Osteocyte (in vitro differentiated cells): ENCODE measurements at regions not wholly inside any gene's neighbourhood (a gene's known extent, or its start where the extent isn't known, plus 50 kb on each side); places are given as distances from the start of the nearest gene placed in this dataset.

Source experiments
- DNase-seq: peaks from one replicate; pipeline ENCODE4 v3.0.0; 2021; ENCODE audit warnings: mixed read lengths; ENCODE audit not compliant: unreplicated experiment; ENCODE audit errors: extremely low spot score
- H3K27ac Mint-ChIP-seq: one replicate; pipeline ENCODE4 v1.8.0; 2021; ENCODE audit warnings: mild to moderate bottlenecking, mixed read lengths; ENCODE audit not compliant: unreplicated experiment
- H3K27me3 Mint-ChIP-seq: one replicate; pipeline ENCODE4 v1.8.0; 2021; ENCODE audit warnings: mixed read lengths; ENCODE audit not compliant: unreplicated experiment
- H3K36me3 Mint-ChIP-seq: one replicate; pipeline ENCODE4 v1.8.0; 2021; ENCODE audit warnings: mixed read lengths; ENCODE audit not compliant: unreplicated experiment
- H3K4me1 Mint-ChIP-seq: one replicate; pipeline ENCODE4 v1.8.0; 2021; ENCODE audit warnings: mixed read lengths; ENCODE audit not compliant: unreplicated experiment
- H3K4me3 Mint-ChIP-seq: one replicate; pipeline ENCODE4 v1.8.0; 2021; ENCODE audit warnings: mild to moderate bottlenecking, moderate library complexity, mixed read lengths; ENCODE audit not compliant: unreplicated experiment
- H3K9me3 Mint-ChIP-seq: one replicate; pipeline ENCODE4 v1.8.0; 2021; ENCODE audit warnings: mixed read lengths; ENCODE audit not compliant: unreplicated experiment
- TF ChIP-seq, protein P1 (sequence below): fragments of 200-600 bp; sonication (generic); IDR thresholded peaks from 2 replicates; pipeline ENCODE4 v1.5.0; 2021; ENCODE audit warnings: antibody characterized with exemption, mild to moderate bottlenecking, moderate library complexity

DNA sequence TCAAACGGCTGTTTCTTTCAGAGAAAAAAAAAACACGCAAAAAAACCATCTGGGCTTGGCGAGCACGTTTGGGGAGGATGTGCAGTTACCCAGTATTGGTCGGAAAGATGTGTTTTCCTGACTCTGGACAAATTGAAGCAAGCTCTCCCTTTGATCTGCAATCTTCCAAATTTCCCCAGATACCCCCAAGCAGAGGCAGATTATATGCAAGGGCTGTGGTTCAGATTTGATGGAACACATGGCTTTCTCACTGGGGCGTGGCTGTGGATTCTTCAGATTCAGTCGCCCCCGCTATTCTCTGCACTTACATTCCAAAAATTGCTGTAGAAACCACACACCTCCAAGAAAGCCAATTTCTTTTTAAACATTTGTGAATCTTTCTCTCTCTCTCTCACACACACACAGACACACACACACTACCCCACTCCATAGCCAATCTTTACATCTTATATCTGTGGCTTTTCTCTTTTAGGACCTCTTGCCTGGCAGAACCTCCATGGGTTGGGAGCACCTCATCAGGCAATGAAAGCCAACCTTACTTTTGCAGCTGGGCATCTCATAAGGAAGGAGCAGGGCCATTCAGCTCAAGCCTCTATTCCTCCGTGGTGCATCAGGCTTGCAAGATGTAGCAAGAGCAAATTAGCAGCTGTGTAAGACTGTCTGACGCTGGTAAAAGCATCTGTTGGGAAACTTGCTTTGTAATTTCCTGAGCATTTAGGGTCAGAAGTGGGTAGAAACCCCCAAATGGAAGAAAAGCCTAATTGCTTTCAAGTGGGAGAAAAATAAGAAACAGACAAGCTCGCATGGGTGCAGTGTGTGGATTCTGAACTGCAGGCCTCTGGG lies 103.9 kb upstream of the FAM20A start:
- no peak overlapping the region for H3K27ac Mint-ChIP-seq
- H3K36me3 Mint-ChIP-seq: no peaks in the 10 kb centered on the region
- peaks cover 10% of the 10 kb centered on the region for H3K4me1 Mint-ChIP-seq
- peaks cover 4% of the 10 kb centered on the region for H3K9me3 Mint-ChIP-seq
- H3K4me3 Mint-ChIP-seq: no peak overlapping the region
- no peak for DNase-seq
- TF ChIP-seq, protein P1, sequence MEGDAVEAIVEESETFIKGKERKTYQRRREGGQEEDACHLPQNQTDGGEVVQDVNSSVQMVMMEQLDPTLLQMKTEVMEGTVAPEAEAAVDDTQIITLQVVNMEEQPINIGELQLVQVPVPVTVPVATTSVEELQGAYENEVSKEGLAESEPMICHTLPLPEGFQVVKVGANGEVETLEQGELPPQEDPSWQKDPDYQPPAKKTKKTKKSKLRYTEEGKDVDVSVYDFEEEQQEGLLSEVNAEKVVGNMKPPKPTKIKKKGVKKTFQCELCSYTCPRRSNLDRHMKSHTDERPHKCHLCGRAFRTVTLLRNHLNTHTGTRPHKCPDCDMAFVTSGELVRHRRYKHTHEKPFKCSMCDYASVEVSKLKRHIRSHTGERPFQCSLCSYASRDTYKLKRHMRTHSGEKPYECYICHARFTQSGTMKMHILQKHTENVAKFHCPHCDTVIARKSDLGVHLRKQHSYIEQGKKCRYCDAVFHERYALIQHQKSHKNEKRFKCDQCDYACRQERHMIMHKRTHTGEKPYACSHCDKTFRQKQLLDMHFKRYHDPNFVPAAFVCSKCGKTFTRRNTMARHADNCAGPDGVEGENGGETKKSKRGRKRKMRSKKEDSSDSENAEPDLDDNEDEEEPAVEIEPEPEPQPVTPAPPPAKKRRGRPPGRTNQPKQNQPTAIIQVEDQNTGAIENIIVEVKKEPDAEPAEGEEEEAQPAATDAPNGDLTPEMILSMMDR: no peak
- peaks cover 6% of the 10 kb centered on the region for H3K27me3 Mint-ChIP-seq

DNA sequence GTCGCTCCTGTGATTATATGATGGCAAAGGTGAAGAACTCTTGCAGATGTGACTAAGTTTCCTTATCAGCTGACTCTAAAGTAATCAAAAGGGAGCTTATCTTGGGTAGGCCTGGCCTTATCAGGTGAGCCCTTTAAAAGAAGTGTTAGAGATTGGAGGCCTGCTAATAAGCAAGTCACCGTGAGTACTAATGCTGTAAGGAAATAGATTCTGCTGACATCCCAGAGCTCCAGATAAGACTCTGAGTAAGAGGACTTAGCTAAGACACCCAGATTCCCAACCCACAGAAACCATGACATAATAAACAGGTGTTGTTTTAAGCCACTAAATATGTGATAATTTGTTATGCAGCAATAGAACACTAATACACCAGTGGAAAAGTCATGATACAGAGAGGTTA lies 99.9 kb upstream of the FAM20A start:
- Mint-ChIP-seq H3K4me1 (peaks cover 5% of the 10 kb centered on the region), H3K9me3 (peaks cover 4% of the 10 kb centered on the region), H3K4me3 (no peak overlapping the region), H3K27ac (no peak overlapping the region), H3K36me3 (no peaks in the 10 kb centered on the region), H3K27me3 (peaks cover 3% of the 10 kb centered on the region)
- TF ChIP-seq, protein P1: no peak
- no peak for DNase-seq

DNA sequence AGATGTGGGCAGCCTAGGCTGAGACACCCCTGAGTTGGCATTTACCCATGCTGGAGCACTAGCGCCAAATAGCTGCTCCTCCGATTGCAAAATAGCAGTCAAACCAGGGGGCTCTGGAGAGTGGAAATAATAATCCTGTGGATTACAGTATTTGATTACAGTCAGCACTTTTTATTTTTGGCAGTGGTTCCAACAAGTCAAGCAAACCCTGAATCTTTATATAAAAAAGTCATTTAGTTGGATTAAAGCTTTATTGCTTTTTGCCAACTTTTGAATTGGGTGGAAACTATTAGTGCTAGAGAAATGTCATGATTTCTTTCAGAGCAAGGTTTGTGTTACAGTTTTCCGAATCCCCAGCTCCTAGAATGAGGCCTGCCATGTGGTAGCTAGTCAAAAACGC lies 99.3 kb upstream of the FAM20A start:
- Mint-ChIP-seq H3K27ac (no peak overlapping the region), H3K9me3 (peaks cover 4% of the 10 kb centered on the region), H3K27me3 (peaks cover 3% of the 10 kb centered on the region), H3K36me3 (no peaks in the 10 kb centered on the region), H3K4me3 (no peak overlapping the region), H3K4me1 (peaks cover 5% of the 10 kb centered on the region)
- DNase-seq: no peak
- TF ChIP-seq, protein P1: no peak

DNA sequence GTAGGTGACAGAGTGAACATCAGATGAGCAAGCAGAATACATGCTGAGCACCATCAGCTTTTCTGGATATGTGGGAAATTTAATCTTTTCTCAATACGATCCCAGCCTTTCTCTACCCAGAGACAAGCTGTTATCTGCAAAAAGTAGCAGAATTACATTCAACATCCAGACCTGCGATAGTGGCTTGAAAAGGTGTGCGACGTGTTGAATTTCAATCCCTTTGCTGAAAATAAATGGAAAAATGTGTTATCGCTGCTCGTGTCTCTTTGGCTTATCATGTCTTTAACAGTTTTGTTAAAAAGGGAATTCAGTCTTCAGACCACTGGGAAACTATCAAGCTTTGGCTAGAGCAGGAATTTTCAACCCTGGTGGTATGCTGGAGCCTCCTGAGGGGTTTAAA lies 98.8 kb upstream of the FAM20A start:
- Mint-ChIP-seq H3K36me3 (no peaks in the 10 kb centered on the region), H3K27me3 (no peaks in the 10 kb centered on the region), H3K4me1 (peaks cover 2% of the 10 kb centered on the region), H3K27ac (no peak overlapping the region), H3K4me3 (no peak overlapping the region), H3K9me3 (peaks cover 4% of the 10 kb centered on the region)
- TF ChIP-seq, protein P1: no peak
- DNase-seq: no peak

DNA sequence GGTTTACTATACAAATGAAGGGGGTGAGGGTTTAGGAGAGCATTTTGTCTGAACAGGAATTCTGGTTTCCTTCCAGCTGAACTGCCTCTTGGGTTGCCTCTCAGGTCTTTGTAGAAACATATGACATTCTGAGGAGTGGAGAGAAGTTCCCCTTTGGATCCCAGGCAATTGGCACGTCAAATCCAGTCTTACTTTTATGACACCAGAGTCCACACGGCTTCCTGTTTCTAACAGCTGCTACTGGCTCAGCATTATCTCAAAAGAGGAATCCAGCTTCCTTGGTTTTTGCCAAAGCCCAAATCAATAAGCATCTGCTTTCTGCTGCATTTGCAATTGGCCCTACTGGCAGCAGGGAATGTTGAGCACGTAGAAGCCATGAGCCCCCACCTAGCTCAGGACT lies 97.6 kb upstream of the FAM20A start:
- TF ChIP-seq, protein P1: no peak
- H3K27me3 Mint-ChIP-seq: no peaks in the 10 kb centered on the region
- H3K27ac Mint-ChIP-seq: no peak overlapping the region
- no peak overlapping the region for H3K4me3 Mint-ChIP-seq
- no peaks in the 10 kb centered on the region for H3K4me1 Mint-ChIP-seq
- no peak for DNase-seq
- no peaks in the 10 kb centered on the region for H3K36me3 Mint-ChIP-seq
- H3K9me3 Mint-ChIP-seq: peaks cover 4% of the 10 kb centered on the region
